Mucosa of descending colon (tissue), 3 donors: ENCODE measurements at regions not wholly inside any gene's neighbourhood (a gene's known extent, or its start where the extent isn't known, plus 50 kb on each side); places are given as distances from the start of the nearest gene placed in this dataset.

Experiments used
- ATAC-seq: fragments of 200-7000 bp; cut with Tn5 transposase; one replicate; pipeline ENCODE4 v1.9.1; 2020; ENCODE audit warnings: mild to moderate bottlenecking, moderate library complexity
- DNase-seq, 3 donors: peaks; one replicate each; pipeline ENCODE4 v3.0.0-alpha.2; 2020
- H3K36me3 ChIP-seq: fragments of 200-600 bp; one replicate; pipeline ENCODE4 v1.8.0; 2021; ENCODE audit warnings: low read depth, mild to moderate bottlenecking
- H3K4me1 ChIP-seq: fragments of 200-600 bp; one replicate; pipeline ENCODE4 v1.8.0; 2021; ENCODE audit warnings: low read depth, mild to moderate bottlenecking
- H3K4me3 ChIP-seq: fragments of 200-600 bp; one replicate; pipeline ENCODE4 v1.8.0; 2021; ENCODE audit warnings: mild to moderate bottlenecking
- H3K9me3 ChIP-seq: fragments of 200-600 bp; one replicate; pipeline ENCODE4 v1.8.0; 2021; ENCODE audit warnings: mild to moderate bottlenecking
- CTCF ChIP-seq: fragments of 200-600 bp; IDR thresholded peaks from one replicate; pipeline ENCODE4 v1.8.0; 2022; ENCODE audit warnings: antibody characterized with exemption, mild to moderate bottlenecking
- intact Hi-C, 2 donors: fragments of 100-400 bp; cut with DNase I in 1 of 2; cut with micrococcal nuclease in 1 of 2; formaldehyde crosslinking; loops; one replicate each; pipeline versions ENCODE4 v1.11.0 to v1.11.1; 2022; cut with DNase I, micrococcal nuclease
- donor health status: DM: no; HTN: no; CAD: no; lungs with moderate emphysema.
- donor health status: DM: no; HTN: no; CAD: no.
- donor health status: DM: no; HTN: yes; CAD: no.

GRCh38 chr10:3579845-3580244 lies 205.2 kb downstream of the KLF6 start:
- no peaks in the 10 kb centered on the region for H3K9me3 ChIP-seq
- no peaks in the 10 kb centered on the region for H3K36me3 ChIP-seq
- intact Hi-C loops: no loop called here
- H3K4me1 ChIP-seq: no peaks in the 10 kb centered on the region
- DNase-seq: no peak
- no peak for ATAC-seq
- TF ChIP-seq CTCF: no peak
- H3K4me3 ChIP-seq: no peak overlapping the region

- intact Hi-C loops: no loop called here
- Histone ChIP-seq H3K4me1 (no peaks in the 10 kb centered on the region), H3K9me3 (no peaks in the 10 kb centered on the region), H3K36me3 (no peaks in the 10 kb centered on the region), H3K4me3 (no peak overlapping the region)
- no peak for TF ChIP-seq CTCF
- ATAC-seq (no peak), DNase-seq (no peak)
These were observed 206.3 kb downstream of the KLF6 start for GRCh38 chr10:3578682-3579081.

- intact Hi-C loops: no loop called here
- DNase-seq: no peak
- Histone ChIP-seq H3K4me1 (no peaks in the 10 kb centered on the region), H3K36me3 (no peaks in the 10 kb centered on the region), H3K4me3 (no peak overlapping the region), H3K9me3 (no peaks in the 10 kb centered on the region)
- TF ChIP-seq CTCF: no peak
- ATAC-seq: no peak
These were observed 206.8 kb downstream of the KLF6 start for GRCh38 chr10:3578159-3578558.

GRCh38 chr10:3574451-3574850 lies 210.6 kb downstream of the KLF6 start:
- intact Hi-C loops: no loop called here
- H3K4me1 ChIP-seq: no peaks in the 10 kb centered on the region
- DNase-seq: no peak
- H3K9me3 ChIP-seq: no peaks in the 10 kb centered on the region
- H3K4me3 ChIP-seq: no peak overlapping the region
- TF ChIP-seq CTCF: no peak
- no peak for ATAC-seq
- no peaks in the 10 kb centered on the region for H3K36me3 ChIP-seq

GRCh38 chr10:3573498-3573897 lies 211.5 kb downstream of the KLF6 start:
- intact Hi-C loops: no loop called here
- TF ChIP-seq CTCF: no peak

GRCh38 chr10:3571310-3571825 lies 213.6 kb downstream of the KLF6 start:
- Histone ChIP-seq H3K4me1 (no peaks in the 10 kb centered on the region), H3K4me3 (no peak overlapping the region), H3K36me3 (no peaks in the 10 kb centered on the region), H3K9me3 (no peaks in the 10 kb centered on the region)
- intact Hi-C loops: no loop called here
- ATAC-seq (no peak), DNase-seq (no peak)
- TF ChIP-seq CTCF: no peak

More at GRCh38 chr10:3573498-3573897, 211.5 kb downstream of the KLF6 start:
- DNase-seq (no peak), ATAC-seq (no peak)
- Histone ChIP-seq H3K9me3 (no peaks in the 10 kb centered on the region), H3K4me1 (no peaks in the 10 kb centered on the region), H3K36me3 (no peaks in the 10 kb centered on the region), H3K4me3 (no peak overlapping the region)
